Endothelial cell of umbilical vein (primary cell): ENCODE measurements at regions not wholly inside any gene's neighbourhood (a gene's known extent, or its start where the extent isn't known, plus 50 kb on each side); places are given as distances from the start of the nearest gene placed in this dataset.

Source experiments
- BruUV-seq: library from RNA; stranded (reverse); fragments of 400-500 nt; replicated peaks from 2 replicates; lab custom pipeline; 2021; lab: Mats Ljungman, UMichigan
- CTCF ChIA-PET: fragments of 300-600, 350-600 bp; sonication (Branson Sonifier 250); formaldehyde crosslinking; loops from one replicate; lab custom pipeline; 2021; ENCODE audit warnings: antibody characterized with exemption, inconsistent platforms; lab: Charles Lee
- POLR2A ChIA-PET: fragments of 300-600, 350-600 bp; sonication (Branson Sonifier 250); formaldehyde crosslinking; loops from one replicate; lab custom pipeline; 2021; ENCODE audit warnings: antibody characterized with exemption, inconsistent platforms; lab: Charles Lee
- DNase-seq: peaks from one replicate; pipeline ENCODE4 v3.0.0-alpha.2; 2011; ENCODE audit warnings: low read depth, low spot score
- FAIRE-seq: peaks from 2 replicates; lab custom pipeline; 2011; peaks lifted over from hg19 to GRCh38; lab: Jason Lieb, UNC
- H2AFZ ChIP-seq: 2 replicates; pipeline ENCODE4 v1.6.0; 2012; ENCODE audit warnings: low read depth, low read length, control low read depth, inconsistent platforms
- H3K27ac ChIP-seq: 2 replicates; pipeline ENCODE4 v1.5.1; 2011; ENCODE audit warnings: low read depth, mild to moderate bottlenecking, control low read depth, low read length, moderate library complexity; ENCODE audit not compliant: insufficient read depth
- H3K27me3 ChIP-seq, 2 experiments: 2 replicates each; pipeline versions ENCODE4 v1.6.0 to v1.6.1; 2011; ENCODE audit warnings: low read length in 2 of 2, mixed read lengths in 1 of 2; ENCODE audit not compliant: control insufficient read depth in 2 of 2, insufficient read depth in 2 of 2
- H3K36me3 ChIP-seq, 2 experiments: 2 replicates in 1 of 2; 3 replicates in 1 of 2; pipeline ENCODE4 v1.5.1; 2011; ENCODE audit warnings: low read length in 2 of 2, mild to moderate bottlenecking in 1 of 2, moderate library complexity in 1 of 2; ENCODE audit not compliant: control insufficient read depth in 2 of 2, insufficient read depth in 2 of 2; ENCODE audit errors: extremely low read depth in 1 of 2
- H3K4me1 ChIP-seq: 3 replicates; pipeline ENCODE4 v1.5.1; 2011; ENCODE audit warnings: mild to moderate bottlenecking, low read length; ENCODE audit not compliant: control insufficient read depth, insufficient read depth; ENCODE audit errors: extremely low read depth
- H3K4me2 ChIP-seq: 2 replicates; pipeline ENCODE4 v1.6.1; 2011; ENCODE audit warnings: low read length, control low read depth, mixed read lengths; ENCODE audit not compliant: insufficient read depth
- H3K4me3 ChIP-seq, 3 experiments: fragments of 200-600 bp in 1 of 3; sonication (generic), shearing (Covaris generic) in 1 of 3; replicated peaks in 1 of 3; 2 replicates each; pipeline ENCODE4 v1.5.1; 2011 to 2016; ENCODE audit warnings: control low read depth in 3 of 3, low read length in 3 of 3, mild to moderate bottlenecking in 2 of 3, inconsistent platforms in 1 of 3, low read depth in 1 of 3, moderate library complexity in 1 of 3; ENCODE audit not compliant: insufficient read depth in 1 of 3
- H3K79me2 ChIP-seq: 2 replicates; pipeline ENCODE4 v1.6.0; 2012; ENCODE audit warnings: low read length, inconsistent platforms; ENCODE audit not compliant: control insufficient read depth, insufficient read depth
- H3K9ac ChIP-seq: replicated peaks from 2 replicates; pipeline ENCODE3; 2011; ENCODE audit warnings: low read length, control low read depth; ENCODE audit not compliant: insufficient read depth; ENCODE audit errors: extremely low read depth
- H3K9me1 ChIP-seq: replicated peaks from 3 replicates; pipeline ENCODE4 v1.6.0; 2011; ENCODE audit warnings: mild to moderate bottlenecking, low read length; ENCODE audit not compliant: control insufficient read depth, insufficient read depth; ENCODE audit errors: extremely low read depth
- H3K9me3 ChIP-seq: replicated peaks from 2 replicates; pipeline ENCODE4 v1.5.1; 2012; ENCODE audit warnings: low read length, inconsistent platforms; ENCODE audit not compliant: control insufficient read depth, insufficient read depth
- H4K20me1 ChIP-seq: replicated peaks from 2 replicates; pipeline ENCODE3; 2011; ENCODE audit warnings: mild to moderate bottlenecking, low read length; ENCODE audit not compliant: control insufficient read depth, insufficient read depth; ENCODE audit errors: extremely low read depth
- CTCF ChIP-seq, 2 donors: IDR thresholded peaks; 1 replicate in 1 of 2; 2 replicates in 1 of 2; pipeline ENCODE4 v1.5.1; 2011; ENCODE audit warnings: low read length in 2 of 2, mild to moderate bottlenecking in 2 of 2, moderate library complexity in 2 of 2, control low read depth in 1 of 2, inconsistent platforms in 1 of 2, low read depth in 1 of 2; ENCODE audit not compliant: insufficient read depth in 1 of 2; ENCODE audit errors: extremely low read depth in 1 of 2
- EZH2 ChIP-seq: IDR thresholded peaks from 2 replicates; pipeline ENCODE4 v1.6.1; 2012; ENCODE audit warnings: borderline replicate concordance, low read depth, mild to moderate bottlenecking, moderate library complexity, low read length, inconsistent platforms; ENCODE audit not compliant: severe bottlenecking
- GATA2 ChIP-seq: IDR thresholded peaks from 2 replicates; pipeline ENCODE4 v1.7.0; 2011; ENCODE audit warnings: low read depth, mild to moderate bottlenecking, moderate library complexity, mixed read lengths, low read length; ENCODE audit not compliant: insufficient read length, insufficient read depth
- JUN ChIP-seq: IDR thresholded peaks from 2 replicates; pipeline ENCODE4 v1.6.1; 2011; ENCODE audit warnings: borderline replicate concordance, low read depth; ENCODE audit not compliant: insufficient read length, insufficient read depth
- MAX ChIP-seq: IDR thresholded peaks from 2 replicates; pipeline ENCODE4 v1.6.1; 2011; ENCODE audit not compliant: insufficient read depth, insufficient read length
- MYC ChIP-seq: IDR thresholded peaks from one replicate; pipeline ENCODE4 v1.6.1; 2011; ENCODE audit warnings: mild to moderate bottlenecking, low read depth, low read length
- POLR2A ChIP-seq: IDR thresholded peaks from 2 replicates; pipeline ENCODE4 v1.6.1; 2012; ENCODE audit warnings: low read depth, mild to moderate bottlenecking, control low read depth, low read length
- POLR2AphosphoS5 ChIP-seq: IDR thresholded peaks from 2 replicates; pipeline ENCODE4 v1.6.1; 2012; ENCODE audit warnings: low read depth, mild to moderate bottlenecking, control low read depth, low read length, moderate library complexity; ENCODE audit not compliant: insufficient read depth
- dilution Hi-C: fragments of 300-500 bp; cut with MboI; formaldehyde crosslinking; loops from one replicate; pipeline ENCODE4 v1.15.0; 2019; ENCODE audit warnings: low sequenced_read_pairs; ENCODE audit not compliant: extremely low pct_ligation_motif_present
- intact Hi-C: fragments of 100-400 bp; cut with micrococcal nuclease; formaldehyde crosslinking; loops from one replicate; pipeline ENCODE4 v1.10.0; 2022

GRCh38 chr6:14571746-14572145 is 454.2 kb downstream of the CD83 start:
- H3K27me3 ChIP-seq: no peaks in the 10 kb centered on the region
- dilution Hi-C loops: no loop called here
- POLR2A ChIA-PET: no interaction called here

More at GRCh38 chr6:14571746-14572145, 454.2 kb downstream of the CD83 start:
- Histone ChIP-seq H3K9ac (no peak overlapping the region), H3K9me3 (peaks cover 6% of the 10 kb centered on the region), H3K36me3 (no peaks in the 10 kb centered on the region), H3K9me1 (no peaks in the 10 kb centered on the region), H3K4me1 (no peaks in the 10 kb centered on the region), H3K27ac (no peak overlapping the region), H3K4me2 (no peak overlapping the region), H3K4me3 (no peak overlapping the region), H2AFZ (no peak overlapping the region), H3K79me2 (no peaks in the 10 kb centered on the region), H4K20me1 (no peaks in the 10 kb centered on the region)
- intact Hi-C loops: no loop called here
- BruUV-seq: no TSS peak
- DNase-seq: no peak
- TF ChIP-seq EZH2 (no peak), MYC (no peak), POLR2AphosphoS5 (no peak), MAX (no peak), JUN (no peak), POLR2A (no peak), CTCF (IDR thresholded peaks at IDR 0.05; ENCODE audit: extremely low read depth in 1 of 2, insufficient read depth in 1 of 2, low read depth in 1 of 2, low read length in 2 of 2) (no peak), GATA2 (no peak)
- CTCF ChIA-PET: no interaction called here
- FAIRE-seq: no peak
